Keratinocyte (primary cell): ENCODE measurements at regions not wholly inside any gene's neighbourhood (a gene's known extent, or its start where the extent isn't known, plus 50 kb on each side); places are given as distances from the start of the nearest gene placed in this dataset.

Source experiments
- CTCF ChIP-seq, 3 experiments: IDR thresholded peaks in 1 of 3; conservative IDR thresholded peaks in 1 of 3; optimal IDR thresholded peaks in 1 of 3; 2 replicates in 2 of 3; 3 replicates in 1 of 3; pipeline versions ENCODE3 to v1.5.1; 2011; ENCODE audit warnings: low read length in 3 of 3, mild to moderate bottlenecking in 3 of 3, moderate library complexity in 2 of 3, control low read depth in 1 of 3, inconsistent platforms in 1 of 3; ENCODE audit not compliant: insufficient read depth in 2 of 3; ENCODE audit errors: extremely low read depth in 1 of 3
- EZH2 ChIP-seq: IDR thresholded peaks from one replicate; pipeline ENCODE4 v1.6.1; 2012; ENCODE audit warnings: inconsistent platforms, mild to moderate bottlenecking, low read length, moderate library complexity

GRCh38 chr2:241994556-241995213 lies 125.2 kb downstream of the RTP5 start:
- TF ChIP-seq CTCF (optimal IDR thresholded peaks at IDR 0.05 in 1 of 3, IDR thresholded peaks at IDR 0.05 in 1 of 3, conservative IDR thresholded peaks at IDR 0.05 in 1 of 3; ENCODE audit: extremely low read depth in 1 of 3, insufficient read depth in 2 of 3, low read length in 3 of 3) (no peak), EZH2 (no peak)
